ENCODE measurements at regions not wholly inside any gene's neighbourhood (a gene's known extent, or its start where the extent isn't known, plus 50 kb on each side); places are given as distances from the start of the nearest gene placed in this dataset.

GRCh38 chr4:24158031-24158430 is 268.2 kb upstream of the PPARGC1A start:
- TF ChIP-seq, protein P1, sequence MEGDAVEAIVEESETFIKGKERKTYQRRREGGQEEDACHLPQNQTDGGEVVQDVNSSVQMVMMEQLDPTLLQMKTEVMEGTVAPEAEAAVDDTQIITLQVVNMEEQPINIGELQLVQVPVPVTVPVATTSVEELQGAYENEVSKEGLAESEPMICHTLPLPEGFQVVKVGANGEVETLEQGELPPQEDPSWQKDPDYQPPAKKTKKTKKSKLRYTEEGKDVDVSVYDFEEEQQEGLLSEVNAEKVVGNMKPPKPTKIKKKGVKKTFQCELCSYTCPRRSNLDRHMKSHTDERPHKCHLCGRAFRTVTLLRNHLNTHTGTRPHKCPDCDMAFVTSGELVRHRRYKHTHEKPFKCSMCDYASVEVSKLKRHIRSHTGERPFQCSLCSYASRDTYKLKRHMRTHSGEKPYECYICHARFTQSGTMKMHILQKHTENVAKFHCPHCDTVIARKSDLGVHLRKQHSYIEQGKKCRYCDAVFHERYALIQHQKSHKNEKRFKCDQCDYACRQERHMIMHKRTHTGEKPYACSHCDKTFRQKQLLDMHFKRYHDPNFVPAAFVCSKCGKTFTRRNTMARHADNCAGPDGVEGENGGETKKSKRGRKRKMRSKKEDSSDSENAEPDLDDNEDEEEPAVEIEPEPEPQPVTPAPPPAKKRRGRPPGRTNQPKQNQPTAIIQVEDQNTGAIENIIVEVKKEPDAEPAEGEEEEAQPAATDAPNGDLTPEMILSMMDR (IDR thresholded peaks at IDR 0.05 in 4 of 5, conservative IDR thresholded peaks at IDR 0.05 in 1 of 5), result no peak
- TF ChIP-seq POLR2A (IDR thresholded peaks at IDR 0.05), result no peak
